ENCODE measurements at regions not wholly inside any gene's neighbourhood (a gene's known extent, or its start where the extent isn't known, plus 50 kb on each side); places are given as distances from the start of the nearest gene placed in this dataset.

GRCh38 chr3:76668653-76669052 is 371.2 kb upstream of the ROBO2 start:
- Histone ChIP-seq H3K4me1 (ENCODE audit: insufficient read depth, low read length) (no peaks in the 10 kb centered on the region), H3K27me3 (ENCODE audit: insufficient read depth, low read length) (no peaks in the 10 kb centered on the region), H3K4me3 (ENCODE audit: low read length) (no peak overlapping the region), H3K36me3 (ENCODE audit: insufficient read depth, low read length) (no peaks in the 10 kb centered on the region), H2AFZ (ENCODE audit: low read depth, low read length) (no peak overlapping the region), H3K9me3 (ENCODE audit: low read length) (no peaks in the 10 kb centered on the region)

GRCh38 chr3:76669322-76669721 is 370.6 kb upstream of the ROBO2 start:
- Histone ChIP-seq H3K27me3 (ENCODE audit: insufficient read depth, low read length) (no peaks in the 10 kb centered on the region), H2AFZ (ENCODE audit: low read depth, low read length) (no peak overlapping the region), H3K9me3 (ENCODE audit: low read length) (no peaks in the 10 kb centered on the region), H3K4me1 (ENCODE audit: insufficient read depth, low read length) (no peaks in the 10 kb centered on the region), H3K36me3 (ENCODE audit: insufficient read depth, low read length) (no peaks in the 10 kb centered on the region), H3K4me3 (ENCODE audit: low read length) (no peak overlapping the region)

- Histone ChIP-seq H3K36me3 (ENCODE audit: insufficient read depth, low read length) (no peaks in the 10 kb centered on the region), H3K4me3 (ENCODE audit: low read length) (no peak overlapping the region), H3K27me3 (ENCODE audit: insufficient read depth, low read length) (no peaks in the 10 kb centered on the region), H2AFZ (ENCODE audit: low read depth, low read length) (no peak overlapping the region), H3K4me1 (ENCODE audit: insufficient read depth, low read length) (no peaks in the 10 kb centered on the region), H3K9me3 (ENCODE audit: low read length) (no peaks in the 10 kb centered on the region)
Measured at GRCh38 chr3:76673171-76673570, 366.7 kb upstream of the ROBO2 start.

- Histone ChIP-seq H3K4me3 (ENCODE audit: low read length) (no peak overlapping the region), H2AFZ (ENCODE audit: low read depth, low read length) (no peak overlapping the region), H3K9me3 (ENCODE audit: low read length) (no peaks in the 10 kb centered on the region), H3K4me1 (ENCODE audit: insufficient read depth, low read length) (no peaks in the 10 kb centered on the region), H3K27me3 (ENCODE audit: insufficient read depth, low read length) (no peaks in the 10 kb centered on the region), H3K36me3 (ENCODE audit: insufficient read depth, low read length) (no peaks in the 10 kb centered on the region)
Measured at GRCh38 chr3:76679541-76679940, 360.4 kb upstream of the ROBO2 start.

GRCh38 chr3:76683256-76683655 is 356.6 kb upstream of the ROBO2 start:
- no peaks in the 10 kb centered on the region for H3K4me1 ChIP-seq (ENCODE audit: insufficient read depth, low read length)
- H3K27me3 ChIP-seq (ENCODE audit: insufficient read depth, low read length), result no peaks in the 10 kb centered on the region
- H3K9me3 ChIP-seq (ENCODE audit: low read length), result no peaks in the 10 kb centered on the region
- no peaks in the 10 kb centered on the region for H3K36me3 ChIP-seq (ENCODE audit: insufficient read depth, low read length)
- no peak overlapping the region for H2AFZ ChIP-seq (ENCODE audit: low read depth, low read length)
- H3K4me3 ChIP-seq (ENCODE audit: low read length), result no peak overlapping the region

GRCh38 chr3:76684946-76685345 is 355.0 kb upstream of the ROBO2 start:
- Histone ChIP-seq H3K36me3 (ENCODE audit: insufficient read depth, low read length) (no peaks in the 10 kb centered on the region), H2AFZ (ENCODE audit: low read depth, low read length) (no peak overlapping the region), H3K4me3 (ENCODE audit: low read length) (no peak overlapping the region), H3K9me3 (ENCODE audit: low read length) (no peaks in the 10 kb centered on the region), H3K27me3 (ENCODE audit: insufficient read depth, low read length) (no peaks in the 10 kb centered on the region), H3K4me1 (ENCODE audit: insufficient read depth, low read length) (no peaks in the 10 kb centered on the region)

GRCh38 chr3:76685858-76686257 is 354.0 kb upstream of the ROBO2 start:
- no peak overlapping the region for H3K4me3 ChIP-seq (ENCODE audit: low read length)
- H2AFZ ChIP-seq (ENCODE audit: low read depth, low read length), result no peak overlapping the region
- no peaks in the 10 kb centered on the region for H3K27me3 ChIP-seq (ENCODE audit: insufficient read depth, low read length)
- no peaks in the 10 kb centered on the region for H3K4me1 ChIP-seq (ENCODE audit: insufficient read depth, low read length)
- H3K36me3 ChIP-seq (ENCODE audit: insufficient read depth, low read length), result no peaks in the 10 kb centered on the region
- no peaks in the 10 kb centered on the region for H3K9me3 ChIP-seq (ENCODE audit: low read length)

- no peaks in the 10 kb centered on the region for H3K9me3 ChIP-seq (ENCODE audit: low read length)
- no peaks in the 10 kb centered on the region for H3K27me3 ChIP-seq (ENCODE audit: insufficient read depth, low read length)
- no peaks in the 10 kb centered on the region for H3K4me1 ChIP-seq (ENCODE audit: insufficient read depth, low read length)
- no peak overlapping the region for H2AFZ ChIP-seq (ENCODE audit: low read depth, low read length)
- H3K36me3 ChIP-seq (ENCODE audit: insufficient read depth, low read length), result no peaks in the 10 kb centered on the region
- no peak overlapping the region for H3K4me3 ChIP-seq (ENCODE audit: low read length)
Measured at GRCh38 chr3:76687019-76687418, 352.9 kb upstream of the ROBO2 start.

- no peak overlapping the region for H2AFZ ChIP-seq (ENCODE audit: low read depth, low read length)
- H3K4me3 ChIP-seq (ENCODE audit: low read length), result no peak overlapping the region
- H3K27me3 ChIP-seq (ENCODE audit: insufficient read depth, low read length), result no peaks in the 10 kb centered on the region
- no peaks in the 10 kb centered on the region for H3K9me3 ChIP-seq (ENCODE audit: low read length)
- H3K36me3 ChIP-seq (ENCODE audit: insufficient read depth, low read length), result no peaks in the 10 kb centered on the region
- no peaks in the 10 kb centered on the region for H3K4me1 ChIP-seq (ENCODE audit: insufficient read depth, low read length)
Measured at GRCh38 chr3:76694063-76694462, 345.8 kb upstream of the ROBO2 start.

GRCh38 chr3:76698136-76698706 is 341.7 kb upstream of the ROBO2 start:
- H3K36me3 ChIP-seq (ENCODE audit: insufficient read depth, low read length), result no peaks in the 10 kb centered on the region
- no peaks in the 10 kb centered on the region for H3K4me1 ChIP-seq (ENCODE audit: insufficient read depth, low read length)

GRCh38 chr3:76699846-76700245 is 340.1 kb upstream of the ROBO2 start:
- Histone ChIP-seq H3K9me3 (ENCODE audit: low read length) (no peaks in the 10 kb centered on the region), H2AFZ (ENCODE audit: low read depth, low read length) (no peak overlapping the region), H3K4me1 (ENCODE audit: insufficient read depth, low read length) (no peaks in the 10 kb centered on the region), H3K36me3 (ENCODE audit: insufficient read depth, low read length) (no peaks in the 10 kb centered on the region), H3K4me3 (ENCODE audit: low read length) (no peak overlapping the region), H3K27me3 (ENCODE audit: insufficient read depth, low read length) (no peaks in the 10 kb centered on the region)

More at GRCh38 chr3:76698136-76698706, 341.7 kb upstream of the ROBO2 start:
- Histone ChIP-seq H2AFZ (ENCODE audit: low read depth, low read length) (no peak overlapping the region), H3K9me3 (ENCODE audit: low read length) (no peaks in the 10 kb centered on the region), H3K4me3 (ENCODE audit: low read length) (no peak overlapping the region), H3K27me3 (ENCODE audit: insufficient read depth, low read length) (no peaks in the 10 kb centered on the region)

GRCh38 chr3:76700323-76700722 is 339.6 kb upstream of the ROBO2 start:
- H3K4me1 ChIP-seq (ENCODE audit: insufficient read depth, low read length), result no peaks in the 10 kb centered on the region
- H3K4me3 ChIP-seq (ENCODE audit: low read length), result no peak overlapping the region
- no peak overlapping the region for H2AFZ ChIP-seq (ENCODE audit: low read depth, low read length)
- no peaks in the 10 kb centered on the region for H3K36me3 ChIP-seq (ENCODE audit: insufficient read depth, low read length)
- H3K27me3 ChIP-seq (ENCODE audit: insufficient read depth, low read length), result no peaks in the 10 kb centered on the region
- H3K9me3 ChIP-seq (ENCODE audit: low read length), result no peaks in the 10 kb centered on the region

GRCh38 chr3:76702676-76703075 is 337.2 kb upstream of the ROBO2 start:
- Histone ChIP-seq H3K36me3 (ENCODE audit: insufficient read depth, low read length) (no peaks in the 10 kb centered on the region), H3K4me1 (ENCODE audit: insufficient read depth, low read length) (no peaks in the 10 kb centered on the region), H3K27me3 (ENCODE audit: insufficient read depth, low read length) (no peaks in the 10 kb centered on the region), H3K4me3 (ENCODE audit: low read length) (no peak overlapping the region), H3K9me3 (ENCODE audit: low read length) (no peaks in the 10 kb centered on the region), H2AFZ (ENCODE audit: low read depth, low read length) (no peak overlapping the region)

- H3K9me3 ChIP-seq (ENCODE audit: low read length), result no peaks in the 10 kb centered on the region
- H3K36me3 ChIP-seq (ENCODE audit: insufficient read depth, low read length), result no peaks in the 10 kb centered on the region
- no peak overlapping the region for H3K4me3 ChIP-seq (ENCODE audit: low read length)
- H3K27me3 ChIP-seq (ENCODE audit: insufficient read depth, low read length), result no peaks in the 10 kb centered on the region
- no peaks in the 10 kb centered on the region for H3K4me1 ChIP-seq (ENCODE audit: insufficient read depth, low read length)
- no peak overlapping the region for H2AFZ ChIP-seq (ENCODE audit: low read depth, low read length)
Measured at GRCh38 chr3:76715426-76715825, 324.5 kb upstream of the ROBO2 start.

All from neuron (in vitro differentiated cells).